ENCODE measurements at regions not wholly inside any gene's neighbourhood (a gene's known extent, or its start where the extent isn't known, plus 50 kb on each side); places are given as distances from the start of the nearest gene placed in this dataset.
"Not testable (repeated sequence)": the region's sequence is repeated elsewhere in the genome, so short reads cannot be mapped to it uniquely, and the experiment has no call there.

- DNase-seq = no peak
- Histone ChIP-seq H3K9me3 (no peaks in the 10 kb centered on the region), H3K4me3 (ENCODE audit: low read depth, low read length) (no peak overlapping the region), H3K36me3 (ENCODE audit: control insufficient read depth, insufficient read depth, low read length) (no peaks in the 10 kb centered on the region), H3K27me3 (replicated peaks; ENCODE audit: control insufficient read depth, insufficient read depth, low read length) (no peaks in the 10 kb centered on the region), H3K4me1 (no peaks in the 10 kb centered on the region)
- Mint-ChIP-seq H3K27me3 (ENCODE audit: insufficient read depth, unreplicated experiment) (no peaks in the 10 kb centered on the region), H3K4me3 (ENCODE audit: unreplicated experiment) (no peak overlapping the region), H3K27ac (ENCODE audit: unreplicated experiment) (no peak overlapping the region), H3K4me1 (ENCODE audit: low read depth, unreplicated experiment) (no peaks in the 10 kb centered on the region), H3K9me3 (ENCODE audit: unreplicated experiment) (no peaks in the 10 kb centered on the region), H3K36me3 (ENCODE audit: insufficient read depth, unreplicated experiment) (no peaks in the 10 kb centered on the region)
- intact Hi-C loops (cut with micrococcal nuclease; ENCODE audit: unreplicated experiment) = no loop called here
- CTCF ChIA-PET = no interaction called here
- no peak for TF ChIP-seq CTCF (IDR thresholded peaks at IDR 0.05; ENCODE audit: insufficient read depth in 1 of 2, low read depth in 1 of 2, low read length in 1 of 2, severe bottlenecking in 1 of 2, unreplicated experiment in 1 of 2)
- POLR2A ChIA-PET = no interaction called here
- BruUV-seq (replicated peaks) = no TSS peak
Measured at GRCh38 chr6:77264970-77265369, 198.3 kb downstream of the HTR1B start.

GRCh38 chr6:77263003-77263402 lies 200.3 kb downstream of the HTR1B start:
- no TSS peak for BruUV-seq (replicated peaks)
- no peaks in the 10 kb centered on the region for H3K27me3 Mint-ChIP-seq (ENCODE audit: insufficient read depth, unreplicated experiment)

GRCh38 chr6:77251801-77252200 lies 211.5 kb downstream of the HTR1B start:
- H3K27ac Mint-ChIP-seq (ENCODE audit: unreplicated experiment); H3K27me3 ChIP-seq (replicated peaks; ENCODE audit: control insufficient read depth, insufficient read depth, low read length); H3K4me1 ChIP-seq; H3K4me3 ChIP-seq (ENCODE audit: low read depth, low read length); H3K27me3 Mint-ChIP-seq (ENCODE audit: insufficient read depth, unreplicated experiment); CTCF ChIA-PET; H3K9me3 ChIP-seq; H3K36me3 Mint-ChIP-seq (ENCODE audit: insufficient read depth, unreplicated experiment); BruUV-seq (replicated peaks); H3K4me3 Mint-ChIP-seq (ENCODE audit: unreplicated experiment); POLR2A ChIA-PET; H3K4me1 Mint-ChIP-seq (ENCODE audit: low read depth, unreplicated experiment); H3K9me3 Mint-ChIP-seq (ENCODE audit: unreplicated experiment); H3K36me3 ChIP-seq (ENCODE audit: control insufficient read depth, insufficient read depth, low read length); DNase-seq; intact Hi-C loops (cut with micrococcal nuclease; ENCODE audit: unreplicated experiment): not testable (repeated sequence)

More at GRCh38 chr6:77263003-77263402, 200.3 kb downstream of the HTR1B start:
- no peaks in the 10 kb centered on the region for H3K9me3 ChIP-seq
- no peaks in the 10 kb centered on the region for H3K27me3 ChIP-seq (replicated peaks; ENCODE audit: control insufficient read depth, insufficient read depth, low read length)
- POLR2A ChIA-PET = no interaction called here
- no peak overlapping the region for H3K4me3 ChIP-seq (ENCODE audit: low read depth, low read length)
- no peaks in the 10 kb centered on the region for H3K4me1 ChIP-seq
- Mint-ChIP-seq H3K9me3 (ENCODE audit: unreplicated experiment) (no peaks in the 10 kb centered on the region), H3K27ac (ENCODE audit: unreplicated experiment) (no peak overlapping the region), H3K4me3 (ENCODE audit: unreplicated experiment) (no peak overlapping the region), H3K36me3 (ENCODE audit: insufficient read depth, unreplicated experiment) (no peaks in the 10 kb centered on the region), H3K4me1 (ENCODE audit: low read depth, unreplicated experiment) (no peaks in the 10 kb centered on the region)
- intact Hi-C loops (cut with micrococcal nuclease; ENCODE audit: unreplicated experiment) = no loop called here
- no peak for DNase-seq
- TF ChIP-seq CTCF (IDR thresholded peaks at IDR 0.05; ENCODE audit: insufficient read depth in 1 of 2, low read depth in 1 of 2, low read length in 1 of 2, severe bottlenecking in 1 of 2, unreplicated experiment in 1 of 2) = no peak
- CTCF ChIA-PET = no interaction called here
- no peaks in the 10 kb centered on the region for H3K36me3 ChIP-seq (ENCODE audit: control insufficient read depth, insufficient read depth, low read length)

GRCh38 chr6:77249560-77249959 lies 213.7 kb downstream of the HTR1B start:
- H3K4me3 Mint-ChIP-seq (ENCODE audit: unreplicated experiment) = no peak overlapping the region
- H3K36me3 Mint-ChIP-seq (ENCODE audit: insufficient read depth, unreplicated experiment) = no peaks in the 10 kb centered on the region
- no peaks in the 10 kb centered on the region for H3K27me3 ChIP-seq (replicated peaks; ENCODE audit: control insufficient read depth, insufficient read depth, low read length)
- no TSS peak for BruUV-seq (replicated peaks)
- H3K4me1 ChIP-seq = no peaks in the 10 kb centered on the region
- CTCF ChIA-PET = no interaction called here
- H3K9me3 ChIP-seq = no peaks in the 10 kb centered on the region
- no peaks in the 10 kb centered on the region for H3K36me3 ChIP-seq (ENCODE audit: control insufficient read depth, insufficient read depth, low read length)
- peaks cover 3% of the 10 kb centered on the region for H3K27me3 Mint-ChIP-seq (ENCODE audit: insufficient read depth, unreplicated experiment)
- H3K9me3 Mint-ChIP-seq (ENCODE audit: unreplicated experiment) = peaks cover 9% of the 10 kb centered on the region
- no peak overlapping the region for H3K27ac Mint-ChIP-seq (ENCODE audit: unreplicated experiment)
- no peak for DNase-seq
- H3K4me1 Mint-ChIP-seq (ENCODE audit: low read depth, unreplicated experiment) = no peaks in the 10 kb centered on the region
- intact Hi-C loops (cut with micrococcal nuclease; ENCODE audit: unreplicated experiment) = loop anchor here (2.0 kb wide), 1 partner anchor 207 kb away; no protein-coding TSS in a partner anchor
- TF ChIP-seq CTCF (IDR thresholded peaks at IDR 0.05; ENCODE audit: insufficient read depth in 1 of 2, low read depth in 1 of 2, low read length in 1 of 2, severe bottlenecking in 1 of 2, unreplicated experiment in 1 of 2) = no peak
- no peak overlapping the region for H3K4me3 ChIP-seq (ENCODE audit: low read depth, low read length)
- POLR2A ChIA-PET = no interaction called here
